ENCODE measurements at regions not wholly inside any gene's neighbourhood (a gene's known extent, or its start where the extent isn't known, plus 50 kb on each side); places are given as distances from the start of the nearest gene placed in this dataset.

DNA sequence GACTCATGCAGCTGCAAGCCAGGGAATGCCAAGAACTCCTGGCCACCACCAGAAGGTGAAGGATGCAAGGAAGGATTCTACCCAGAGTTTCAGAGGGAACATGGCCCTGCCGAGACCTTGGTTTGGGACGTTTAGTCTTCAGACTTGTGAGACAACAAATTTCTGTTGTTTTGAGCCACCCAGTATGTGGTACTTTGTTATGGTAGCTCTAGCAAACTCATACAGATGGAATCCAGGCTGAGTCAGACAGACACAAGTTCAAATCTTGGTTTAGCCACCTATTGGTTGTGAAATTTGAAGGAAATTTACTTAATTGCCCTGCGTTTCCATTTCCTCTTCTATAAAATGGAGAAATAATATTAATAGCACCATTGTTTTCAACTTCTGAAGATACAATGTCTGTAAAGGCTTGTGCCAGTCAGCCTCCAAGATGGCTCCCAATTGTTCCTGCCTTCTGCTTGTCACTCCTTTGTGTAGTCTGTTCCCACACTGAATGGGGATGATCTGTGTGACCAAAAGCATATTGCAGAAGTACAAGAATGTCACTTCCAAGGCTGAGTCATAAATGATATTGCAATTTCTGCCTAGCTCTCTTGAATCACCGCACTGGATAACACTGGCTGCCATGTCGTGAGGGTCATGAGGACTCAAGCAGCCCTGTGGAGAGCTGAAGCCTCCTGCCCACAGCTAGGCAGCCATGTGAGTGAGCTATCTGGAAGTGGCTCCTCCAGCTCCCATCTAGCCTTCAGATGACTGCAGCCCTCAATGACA lies 223.5 kb upstream of the PROK2 start (continued):
- TF ChIP-seq, protein P1, sequence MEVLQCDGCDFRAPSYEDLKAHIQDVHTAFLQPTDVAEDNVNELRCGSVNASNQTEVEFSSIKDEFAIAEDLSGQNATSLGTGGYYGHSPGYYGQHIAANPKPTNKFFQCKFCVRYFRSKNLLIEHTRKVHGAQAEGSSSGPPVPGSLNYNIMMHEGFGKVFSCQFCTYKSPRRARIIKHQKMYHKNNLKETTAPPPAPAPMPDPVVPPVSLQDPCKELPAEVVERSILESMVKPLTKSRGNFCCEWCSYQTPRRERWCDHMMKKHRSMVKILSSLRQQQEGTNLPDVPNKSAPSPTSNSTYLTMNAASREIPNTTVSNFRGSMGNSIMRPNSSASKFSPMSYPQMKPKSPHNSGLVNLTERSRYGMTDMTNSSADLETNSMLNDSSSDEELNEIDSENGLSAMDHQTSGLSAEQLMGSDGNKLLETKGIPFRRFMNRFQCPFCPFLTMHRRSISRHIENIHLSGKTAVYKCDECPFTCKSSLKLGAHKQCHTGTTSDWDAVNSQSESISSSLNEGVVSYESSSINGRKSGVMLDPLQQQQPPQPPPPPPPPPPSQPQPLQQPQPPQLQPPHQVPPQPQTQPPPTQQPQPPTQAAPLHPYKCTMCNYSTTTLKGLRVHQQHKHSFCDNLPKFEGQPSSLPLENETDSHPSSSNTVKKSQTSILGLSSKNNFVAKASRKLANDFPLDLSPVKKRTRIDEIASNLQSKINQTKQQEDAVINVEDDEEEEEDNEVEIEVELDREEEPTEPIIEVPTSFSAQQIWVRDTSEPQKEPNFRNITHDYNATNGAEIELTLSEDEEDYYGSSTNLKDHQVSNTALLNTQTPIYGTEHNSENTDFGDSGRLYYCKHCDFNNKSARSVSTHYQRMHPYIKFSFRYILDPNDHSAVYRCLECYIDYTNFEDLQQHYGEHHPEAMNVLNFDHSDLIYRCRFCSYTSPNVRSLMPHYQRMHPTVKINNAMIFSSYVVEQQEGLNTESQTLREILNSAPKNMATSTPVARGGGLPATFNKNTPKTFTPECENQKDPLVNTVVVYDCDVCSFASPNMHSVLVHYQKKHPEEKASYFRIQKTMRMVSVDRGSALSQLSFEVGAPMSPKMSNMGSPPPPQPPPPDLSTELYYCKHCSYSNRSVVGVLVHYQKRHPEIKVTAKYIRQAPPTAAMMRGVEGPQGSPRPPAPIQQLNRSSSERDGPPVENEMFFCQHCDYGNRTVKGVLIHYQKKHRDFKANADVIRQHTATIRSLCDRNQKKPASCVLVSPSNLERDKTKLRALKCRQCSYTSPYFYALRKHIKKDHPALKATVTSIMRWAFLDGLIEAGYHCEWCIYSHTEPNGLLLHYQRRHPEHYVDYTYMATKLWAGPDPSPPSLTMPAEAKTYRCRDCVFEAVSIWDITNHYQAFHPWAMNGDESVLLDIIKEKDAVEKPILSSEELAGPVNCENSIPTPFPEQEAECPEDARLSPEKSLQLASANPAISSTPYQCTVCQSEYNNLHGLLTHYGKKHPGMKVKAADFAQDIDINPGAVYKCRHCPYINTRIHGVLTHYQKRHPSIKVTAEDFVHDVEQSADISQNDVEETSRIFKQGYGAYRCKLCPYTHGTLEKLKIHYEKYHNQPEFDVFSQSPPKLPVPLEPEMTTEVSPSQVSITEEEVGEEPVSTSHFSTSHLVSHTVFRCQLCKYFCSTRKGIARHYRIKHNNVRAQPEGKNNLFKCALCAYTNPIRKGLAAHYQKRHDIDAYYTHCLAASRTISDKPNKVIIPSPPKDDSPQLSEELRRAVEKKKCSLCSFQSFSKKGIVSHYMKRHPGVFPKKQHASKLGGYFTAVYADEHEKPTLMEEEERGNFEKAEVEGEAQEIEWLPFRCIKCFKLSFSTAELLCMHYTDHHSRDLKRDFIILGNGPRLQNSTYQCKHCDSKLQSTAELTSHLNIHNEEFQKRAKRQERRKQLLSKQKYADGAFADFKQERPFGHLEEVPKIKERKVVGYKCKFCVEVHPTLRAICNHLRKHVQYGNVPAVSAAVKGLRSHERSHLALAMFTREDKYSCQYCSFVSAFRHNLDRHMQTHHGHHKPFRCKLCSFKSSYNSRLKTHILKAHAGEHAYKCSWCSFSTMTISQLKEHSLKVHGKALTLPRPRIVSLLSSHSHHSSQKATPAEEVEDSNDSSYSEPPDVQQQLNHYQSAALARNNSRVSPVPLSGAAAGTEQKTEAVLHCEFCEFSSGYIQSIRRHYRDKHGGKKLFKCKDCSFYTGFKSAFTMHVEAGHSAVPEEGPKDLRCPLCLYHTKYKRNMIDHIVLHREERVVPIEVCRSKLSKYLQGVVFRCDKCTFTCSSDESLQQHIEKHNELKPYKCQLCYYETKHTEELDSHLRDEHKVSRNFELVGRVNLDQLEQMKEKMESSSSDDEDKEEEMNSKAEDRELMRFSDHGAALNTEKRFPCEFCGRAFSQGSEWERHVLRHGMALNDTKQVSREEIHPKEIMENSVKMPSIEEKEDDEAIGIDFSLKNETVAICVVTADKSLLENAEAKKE (CRISPR knock-in tag; IDR thresholded peaks at IDR 0.05), result no peak

DNA sequence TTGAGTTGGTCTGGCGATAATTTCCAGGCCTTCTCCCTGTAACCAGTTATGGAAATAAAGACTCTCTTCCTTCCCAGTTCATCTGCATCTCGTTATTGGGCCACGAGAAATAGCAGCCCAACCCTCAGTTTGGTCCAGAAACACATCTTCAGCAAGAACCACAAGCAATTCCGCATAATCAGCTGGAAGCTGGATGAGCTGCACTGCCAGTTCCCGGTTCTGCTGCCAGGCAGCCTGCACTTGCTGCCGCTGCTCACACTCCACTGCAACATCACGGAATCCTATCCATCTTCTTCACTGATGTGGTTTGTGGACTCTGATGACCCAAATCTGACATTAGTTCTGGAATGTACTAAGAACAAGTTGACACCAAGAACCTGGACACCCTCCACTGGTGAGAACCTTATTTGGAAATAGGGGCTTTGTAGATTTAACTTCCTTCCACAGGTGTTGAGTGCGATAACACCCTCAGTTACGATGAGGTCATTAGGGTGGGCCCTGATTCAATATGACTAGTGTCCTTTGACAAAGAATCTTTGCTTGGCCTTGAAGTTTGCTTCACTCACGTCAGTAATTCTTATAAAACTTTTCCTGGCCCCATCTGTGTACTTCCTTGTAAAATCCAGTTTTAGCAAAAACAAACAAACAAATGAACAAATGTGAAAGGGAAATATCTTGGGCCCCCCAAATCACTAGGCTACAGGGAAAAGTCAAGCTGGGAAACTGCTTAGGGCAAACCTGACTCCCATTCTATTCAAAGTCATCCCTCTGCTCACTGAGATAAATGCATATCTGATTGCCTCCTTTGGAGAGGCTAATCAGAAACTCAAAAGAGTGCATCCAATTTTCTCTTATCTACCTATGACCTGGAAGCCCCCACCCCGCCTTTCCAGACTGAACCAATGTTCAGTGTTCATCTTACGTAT lies 221.9 kb upstream of the PROK2 start:
- H3K4me1 Mint-ChIP-seq, result peaks cover 35% of the 10 kb centered on the region
- peaks cover 28% of the 10 kb centered on the region for H3K9me3 Mint-ChIP-seq
- peaks cover 36% of the 10 kb centered on the region for H3K4me1 ChIP-seq (ENCODE audit: insufficient read depth)
- ATAC-seq, result no peak
- no peak overlapping the region for H3K4me3 Mint-ChIP-seq
- no peak overlapping the region for H3K27ac Mint-ChIP-seq
- no peaks in the 10 kb centered on the region for H3K27me3 ChIP-seq (ENCODE audit: insufficient read depth)
- no peak overlapping the region for H3K4me3 ChIP-seq
- H3K36me3 ChIP-seq (ENCODE audit: insufficient read depth), result peaks cover 14% of the 10 kb centered on the region; the same call in 1 of the 2 replicates
- no peak for DNase-seq (ENCODE audit: low spot score)
- H3K79me2 ChIP-seq (replicated peaks; ENCODE audit: insufficient read depth), result no peaks in the 10 kb centered on the region
- no peak overlapping the region for H3K4me2 ChIP-seq
- no peaks in the 10 kb centered on the region for H4K20me1 ChIP-seq (replicated peaks; ENCODE audit: insufficient read depth)
- peaks cover 39% of the 10 kb centered on the region for H3K36me3 Mint-ChIP-seq (ENCODE audit: low read depth)
- TF ChIP-seq STAT1 (IDR thresholded peaks at IDR 0.05; ENCODE audit: unreplicated experiment) (no peak), ZNF331 (CRISPR knock-in tag; IDR thresholded peaks at IDR 0.05; ENCODE audit: low read depth) (no peak), ZNF114 (CRISPR knock-in tag; IDR thresholded peaks at IDR 0.05) (no peak), JUNB (IDR thresholded peaks at IDR 0.05; ENCODE audit: unreplicated experiment) (no peak), EZH2 (IDR thresholded peaks at IDR 0.05; ENCODE audit: low read depth, unreplicated experiment) (no peak)
- H3K27me3 Mint-ChIP-seq (ENCODE audit: insufficient read depth, low read depth, poor library complexity), result peaks cover 14% of the 10 kb centered on the region
- H3K27ac ChIP-seq (ENCODE audit: low read depth), result no peak overlapping the region
- 0 out of 2 replicates have a peak, but pooled peaks cover 12% of the 10 kb centered on the region for H3K9me2 ChIP-seq (ENCODE audit: insufficient read depth)
- no peaks in the 10 kb centered on the region for H3F3A ChIP-seq (replicated peaks; ENCODE audit: low read depth)
- no peak overlapping the region for H2AFZ ChIP-seq
